Left ventricle myocardium inferior (tissue), 1 donor: ENCODE measurements at regions not wholly inside any gene's neighbourhood (a gene's known extent, or its start where the extent isn't known, plus 50 kb on each side); places are given as distances from the start of the nearest gene placed in this dataset.

Experiments
- DNase-seq: peaks from one replicate; pipeline ENCODE4 v3.0.0-alpha.2; 2020
- H3K27ac ChIP-seq: fragments of 200-600 bp; replicated peaks from 2 replicates; pipeline ENCODE4 v1.8.0; 2021
- H3K27me3 ChIP-seq: fragments of 200-600 bp; 2 replicates; pipeline ENCODE4 v1.8.0; 2021; ENCODE audit warnings: low read depth
- H3K36me3 ChIP-seq: fragments of 200-600 bp; 2 replicates; pipeline ENCODE4 v1.8.0; 2021
- H3K4me1 ChIP-seq: fragments of 200-600 bp; 2 replicates; pipeline ENCODE4 v1.8.0; 2021
- H3K4me3 ChIP-seq: fragments of 200-600 bp; 2 replicates; pipeline ENCODE4 v1.8.0; 2021; ENCODE audit warnings: mild to moderate bottlenecking, moderate library complexity
- H3K9me3 ChIP-seq: fragments of 200-600 bp; replicated peaks from 2 replicates; pipeline ENCODE4 v1.8.0; 2021
- CTCF ChIP-seq: fragments of 200-600 bp; IDR thresholded peaks from 2 replicates; pipeline ENCODE4 v1.8.0; 2021; ENCODE audit warnings: antibody characterized with exemption, mild to moderate bottlenecking, borderline replicate concordance
- intact Hi-C: fragments of 100-400 bp; cut with micrococcal nuclease; formaldehyde crosslinking; loops from one replicate; pipeline ENCODE4 v1.11.0; 2022
- donor health status: DM: no; HTN: yes; CAD: no; lungs with severe emphysema.

GRCh38 chr1:57623039-57623790 lies 199.4 kb upstream of the DAB1 start:
- peaks cover 23% of the 10 kb centered on the region for H3K4me1 ChIP-seq
- peak overlapping the region; percentile 28 for H3K27ac ChIP-seq
- TF ChIP-seq CTCF: peak; percentile 23
- intact Hi-C loops: no loop called here
- H3K4me3 ChIP-seq: peak overlapping the region; percentile 33
- no peaks in the 10 kb centered on the region for H3K9me3 ChIP-seq
- no peaks in the 10 kb centered on the region for H3K27me3 ChIP-seq
- peak; percentile 57 for DNase-seq
- H3K36me3 ChIP-seq: no peaks in the 10 kb centered on the region

GRCh38 chr1:57621776-57622175 lies 197.9 kb upstream of the DAB1 start:
- peaks cover 29% of the 10 kb centered on the region for H3K4me1 ChIP-seq
- H3K9me3 ChIP-seq: no peaks in the 10 kb centered on the region
- TF ChIP-seq CTCF: no peak
- intact Hi-C loops: no loop called here
- no peak overlapping the region for H3K27ac ChIP-seq
- no peaks in the 10 kb centered on the region for H3K27me3 ChIP-seq
- H3K4me3 ChIP-seq: no peak overlapping the region
- DNase-seq: no peak
- no peaks in the 10 kb centered on the region for H3K36me3 ChIP-seq

DNA sequence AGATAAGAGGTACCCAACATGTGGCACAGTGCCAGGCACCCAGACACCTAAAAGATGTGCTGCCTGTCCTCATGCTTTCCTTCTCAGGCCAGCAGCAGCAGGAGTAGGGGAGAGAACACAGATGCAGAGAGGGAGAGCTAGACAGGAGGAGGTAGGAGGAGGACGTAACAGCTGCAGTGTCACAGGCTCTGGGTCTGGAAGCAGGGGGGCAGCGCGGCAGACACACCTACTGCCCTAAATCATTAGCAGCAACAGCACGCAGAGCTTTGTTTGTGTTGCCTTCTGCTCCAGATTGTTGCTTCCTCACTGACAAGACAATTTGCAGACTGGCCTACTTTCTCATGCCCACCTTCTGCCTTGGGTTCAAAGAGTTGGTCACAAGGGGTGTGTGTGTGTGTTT lies 196.7 kb upstream of the DAB1 start:
- DNase-seq: no peak
- intact Hi-C loops: no loop called here
- no peak for TF ChIP-seq CTCF

GRCh38 chr1:57616921-57617320 lies 193.1 kb upstream of the DAB1 start:
- no peaks in the 10 kb centered on the region for H3K9me3 ChIP-seq
- TF ChIP-seq CTCF: no peak
- no peak overlapping the region for H3K27ac ChIP-seq
- DNase-seq: peak; percentile 35
- H3K4me1 ChIP-seq: peaks cover 20% of the 10 kb centered on the region
- no peaks in the 10 kb centered on the region for H3K36me3 ChIP-seq
- H3K27me3 ChIP-seq: no peaks in the 10 kb centered on the region
- no peak overlapping the region for H3K4me3 ChIP-seq
- intact Hi-C loops: no loop called here

More for the DNA sequence above, 196.7 kb upstream of the DAB1 start:
- H3K27ac ChIP-seq: no peak overlapping the region
- no peaks in the 10 kb centered on the region for H3K27me3 ChIP-seq
- no peaks in the 10 kb centered on the region for H3K36me3 ChIP-seq
- peaks cover 35% of the 10 kb centered on the region for H3K4me1 ChIP-seq
- H3K9me3 ChIP-seq: no peaks in the 10 kb centered on the region
- no peak overlapping the region for H3K4me3 ChIP-seq

DNA sequence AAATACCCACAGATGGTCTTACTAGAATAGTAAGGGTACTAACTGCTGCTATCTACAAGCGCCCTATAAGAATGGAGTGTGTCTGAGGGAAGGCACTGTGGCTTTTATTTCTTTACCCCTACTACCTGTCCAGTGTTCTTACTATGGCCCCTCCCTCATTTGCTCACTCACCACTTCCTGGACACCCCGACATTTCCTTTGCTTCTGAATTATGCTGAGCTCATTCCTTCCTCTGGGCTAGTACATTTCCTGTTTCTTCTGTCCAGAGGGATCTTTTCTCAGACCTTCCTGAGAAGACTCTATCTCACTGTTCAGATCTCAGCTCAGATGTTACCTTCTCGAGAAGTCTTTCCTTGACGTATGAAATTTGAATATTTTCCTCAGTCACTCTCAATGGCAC lies 192.1 kb upstream of the DAB1 start:
- no peak overlapping the region for H3K27ac ChIP-seq
- DNase-seq: no peak
- peaks cover 20% of the 10 kb centered on the region for H3K4me1 ChIP-seq
- H3K27me3 ChIP-seq: no peaks in the 10 kb centered on the region
- H3K4me3 ChIP-seq: no peak overlapping the region
- no peaks in the 10 kb centered on the region for H3K36me3 ChIP-seq
- H3K9me3 ChIP-seq: no peaks in the 10 kb centered on the region
- TF ChIP-seq CTCF: no peak
- intact Hi-C loops: no loop called here
